HG03571 (cell line): ENCODE measurements at regions not wholly inside any gene's neighbourhood (a gene's known extent, or its start where the extent isn't known, plus 50 kb on each side); places are given as distances from the start of the nearest gene placed in this dataset.
"Not testable (repeated sequence)": the region's sequence is repeated elsewhere in the genome, so short reads cannot be mapped to it uniquely, and the experiment has no call there.

Source experiments
- ATAC-seq: cut with Tn5 transposase; IDR thresholded peaks from one replicate; pipeline ENCODE4 v1.9.1; 2021; ENCODE audit not compliant: unreplicated experiment

- no peak for ATAC-seq
Observed at GRCh38 chr2:139721411-139721995, 941.3 kb upstream of the NXPH2 start.

- no peak for ATAC-seq
Observed at GRCh38 chr2:139720056-139720455, 939.9 kb upstream of the NXPH2 start.

- no peak for ATAC-seq
Observed at GRCh38 chr2:139704606-139705005, 924.4 kb upstream of the NXPH2 start.

- ATAC-seq: no peak
Observed at GRCh38 chr2:139694327-139694726, 914.1 kb upstream of the NXPH2 start.

GRCh38 chr2:139686205-139686604 lies 906.0 kb upstream of the NXPH2 start:
- ATAC-seq: no peak

GRCh38 chr2:139685090-139685983 lies 905.1 kb upstream of the NXPH2 start:
- ATAC-seq: no peak

- ATAC-seq: no peak
Observed at GRCh38 chr2:139684286-139684860, 904.2 kb upstream of the NXPH2 start.

- ATAC-seq: no peak
Observed at GRCh38 chr2:139674577-139674976, 894.4 kb upstream of the NXPH2 start.

- not testable (repeated sequence) for ATAC-seq
Observed at GRCh38 chr2:139673447-139673846, 893.3 kb upstream of the NXPH2 start.

- no peak for ATAC-seq
Observed at GRCh38 chr2:139669675-139670074, 889.5 kb upstream of the NXPH2 start.

GRCh38 chr2:139652385-139652784 lies 872.2 kb upstream of the NXPH2 start:
- no peak for ATAC-seq

- no peak for ATAC-seq
Observed at GRCh38 chr2:139645617-139646016, 865.4 kb upstream of the NXPH2 start.

GRCh38 chr2:139643139-139643538 lies 862.9 kb upstream of the NXPH2 start:
- no peak for ATAC-seq

- ATAC-seq: no peak
Observed at GRCh38 chr2:139631966-139632365, 851.8 kb upstream of the NXPH2 start.

- no peak for ATAC-seq
Observed at GRCh38 chr2:139628931-139629330, 848.7 kb upstream of the NXPH2 start.

GRCh38 chr2:139626128-139626527 lies 845.9 kb upstream of the NXPH2 start:
- no peak for ATAC-seq

GRCh38 chr2:139622691-139623090 lies 842.5 kb upstream of the NXPH2 start:
- no peak for ATAC-seq

GRCh38 chr2:139617747-139618146 lies 837.6 kb upstream of the NXPH2 start:
- no peak for ATAC-seq

GRCh38 chr2:139613264-139613663 lies 833.1 kb upstream of the NXPH2 start:
- no peak for ATAC-seq

- ATAC-seq: no peak
Observed at GRCh38 chr2:139610512-139610911, 830.3 kb upstream of the NXPH2 start.

- ATAC-seq: no peak
Observed at GRCh38 chr2:139609109-139609508, 828.9 kb upstream of the NXPH2 start.

- no peak for ATAC-seq
Observed at GRCh38 chr2:139605668-139606067, 825.5 kb upstream of the NXPH2 start.
